PC-3 (cell line): ENCODE measurements at regions not wholly inside any gene's neighbourhood (a gene's known extent, or its start where the extent isn't known, plus 50 kb on each side); places are given as distances from the start of the nearest gene placed in this dataset.

Source experiments
- EZH2 ChIP-seq: fragments of 300-600 bp; sonication (generic); IDR thresholded peaks from one replicate; pipeline ENCODE4 v1.6.1; 2017; ENCODE audit warnings: antibody characterized with exemption, mild to moderate bottlenecking, low read length; ENCODE audit not compliant: unreplicated experiment
- TF ChIP-seq, protein P1 (sequence below): fragments of 300-600 bp; sonication (generic); conservative IDR thresholded peaks from 2 replicates; pipeline ENCODE4 v1.5.1; 2017; ENCODE audit warnings: antibody characterized with exemption, low read depth, mild to moderate bottlenecking, low read length

- TF ChIP-seq EZH2, result no peak
- TF ChIP-seq, protein P1, sequence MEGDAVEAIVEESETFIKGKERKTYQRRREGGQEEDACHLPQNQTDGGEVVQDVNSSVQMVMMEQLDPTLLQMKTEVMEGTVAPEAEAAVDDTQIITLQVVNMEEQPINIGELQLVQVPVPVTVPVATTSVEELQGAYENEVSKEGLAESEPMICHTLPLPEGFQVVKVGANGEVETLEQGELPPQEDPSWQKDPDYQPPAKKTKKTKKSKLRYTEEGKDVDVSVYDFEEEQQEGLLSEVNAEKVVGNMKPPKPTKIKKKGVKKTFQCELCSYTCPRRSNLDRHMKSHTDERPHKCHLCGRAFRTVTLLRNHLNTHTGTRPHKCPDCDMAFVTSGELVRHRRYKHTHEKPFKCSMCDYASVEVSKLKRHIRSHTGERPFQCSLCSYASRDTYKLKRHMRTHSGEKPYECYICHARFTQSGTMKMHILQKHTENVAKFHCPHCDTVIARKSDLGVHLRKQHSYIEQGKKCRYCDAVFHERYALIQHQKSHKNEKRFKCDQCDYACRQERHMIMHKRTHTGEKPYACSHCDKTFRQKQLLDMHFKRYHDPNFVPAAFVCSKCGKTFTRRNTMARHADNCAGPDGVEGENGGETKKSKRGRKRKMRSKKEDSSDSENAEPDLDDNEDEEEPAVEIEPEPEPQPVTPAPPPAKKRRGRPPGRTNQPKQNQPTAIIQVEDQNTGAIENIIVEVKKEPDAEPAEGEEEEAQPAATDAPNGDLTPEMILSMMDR, result no peak
Observed at GRCh38 chrX:8913655-8914409, 112.6 kb upstream of the FAM9A start.
